Stimulated activated naive B cell treated with anti-CD40 and anti-IgM and Interleukin-4, amounts not matched to agents 10 μg/mL and 1 μg/mL and 100 μg/mL, for 72 hours (primary cell): ENCODE measurements at regions not wholly inside any gene's neighbourhood (a gene's known extent, or its start where the extent isn't known, plus 50 kb on each side); places are given as distances from the start of the nearest gene placed in this dataset.

Experiments
- ATAC-seq, 2 donors: fragments of 150-1000 bp; cut with Tn5 transposase; replicated peaks; 2 replicates each; pipeline ENCODE4 v1.10.0; 2021; ENCODE audit warnings: moderate library complexity in 1 of 2
- DNase-seq: peaks from one replicate; pipeline ENCODE4 v3.0.0; 2021
- H3K27ac Mint-ChIP-seq: one replicate; pipeline ENCODE4 v1.8.0; 2022; ENCODE audit warnings: mild to moderate bottlenecking, mixed read lengths
- H3K27me3 Mint-ChIP-seq, 2 donors: one replicate each; pipeline ENCODE4 v1.8.0; 2022; ENCODE audit warnings: mixed read lengths in 2 of 2
- H3K36me3 Mint-ChIP-seq, 2 donors: one replicate each; pipeline ENCODE4 v1.8.0; 2022; ENCODE audit warnings: mixed read lengths in 2 of 2, mild to moderate bottlenecking in 1 of 2
- H3K4me1 Mint-ChIP-seq, 2 donors: one replicate each; pipeline ENCODE4 v1.8.0; 2022; ENCODE audit warnings: mixed read lengths in 2 of 2, mild to moderate bottlenecking in 1 of 2
- H3K4me3 Mint-ChIP-seq, 2 donors: one replicate each; pipeline ENCODE4 v1.8.0; 2022; ENCODE audit warnings: mild to moderate bottlenecking in 2 of 2, mixed read lengths in 2 of 2, moderate library complexity in 1 of 2
- H3K9me3 Mint-ChIP-seq, 2 donors: one replicate each; pipeline ENCODE4 v1.8.0; 2022; ENCODE audit warnings: mixed read lengths in 2 of 2, mild to moderate bottlenecking in 1 of 2

GRCh38 chr17:27991462-27991993 lies 50.9 kb upstream of the NLK start:
- Mint-ChIP-seq H3K27ac (no peak overlapping the region), H3K4me3 (no peak overlapping the region), H3K4me1 (no peaks in the 10 kb centered on the region), H3K36me3 (no peaks in the 10 kb centered on the region), H3K27me3 (peaks cover 18 to 26% of the 10 kb centered on the region in 2 donors), H3K9me3 (no peaks in the 10 kb centered on the region)
- no peak for DNase-seq
- ATAC-seq = no peak
